Cardiac muscle cell (in vitro differentiated cells and primary cell): ENCODE measurements at regions not wholly inside any gene's neighbourhood (a gene's known extent, or its start where the extent isn't known, plus 50 kb on each side); places are given as distances from the start of the nearest gene placed in this dataset.

ENCODE experiments used
- DNase-seq, 2 donors: peaks; one replicate each; pipeline versions ENCODE4 v3.0.0 to v3.0.0-alpha.2; 2010 to 2017; ENCODE audit warnings: low read depth in 1 of 2, low spot score in 1 of 2
- H3K27ac ChIP-seq: fragments of 200-600 bp; sonication (generic); 2 replicates; pipeline ENCODE4 v1.5.1; 2016
- H3K27me3 ChIP-seq: fragments of 200-600 bp; sonication (generic); 2 replicates; pipeline ENCODE4 v1.6.0; 2016; ENCODE audit warnings: control low read depth
- H3K36me3 ChIP-seq: fragments of 200-600 bp; sonication (generic); 2 replicates; pipeline ENCODE4 v1.5.1; 2016; ENCODE audit warnings: control low read depth
- H3K4me1 ChIP-seq: fragments of 200-600 bp; sonication (generic); 2 replicates; pipeline ENCODE4 v1.8.1; 2017; ENCODE audit warnings: low read depth, mild to moderate bottlenecking, mixed run types
- H3K4me3 ChIP-seq: fragments of 200-600 bp; sonication (generic); 2 replicates; pipeline ENCODE4 v1.5.1; 2016; ENCODE audit warnings: mild to moderate bottlenecking
- H3K9me3 ChIP-seq: fragments of 200-600 bp; sonication (generic); 2 replicates; pipeline ENCODE4 v1.5.1; 2017; ENCODE audit warnings: low read depth, mild to moderate bottlenecking, control low read depth
- TF ChIP-seq, protein P1 (sequence below): IDR thresholded peaks from 2 replicates; pipeline ENCODE4 v1.5.1; 2012; ENCODE audit warnings: low read depth, mild to moderate bottlenecking, low read length

DNA sequence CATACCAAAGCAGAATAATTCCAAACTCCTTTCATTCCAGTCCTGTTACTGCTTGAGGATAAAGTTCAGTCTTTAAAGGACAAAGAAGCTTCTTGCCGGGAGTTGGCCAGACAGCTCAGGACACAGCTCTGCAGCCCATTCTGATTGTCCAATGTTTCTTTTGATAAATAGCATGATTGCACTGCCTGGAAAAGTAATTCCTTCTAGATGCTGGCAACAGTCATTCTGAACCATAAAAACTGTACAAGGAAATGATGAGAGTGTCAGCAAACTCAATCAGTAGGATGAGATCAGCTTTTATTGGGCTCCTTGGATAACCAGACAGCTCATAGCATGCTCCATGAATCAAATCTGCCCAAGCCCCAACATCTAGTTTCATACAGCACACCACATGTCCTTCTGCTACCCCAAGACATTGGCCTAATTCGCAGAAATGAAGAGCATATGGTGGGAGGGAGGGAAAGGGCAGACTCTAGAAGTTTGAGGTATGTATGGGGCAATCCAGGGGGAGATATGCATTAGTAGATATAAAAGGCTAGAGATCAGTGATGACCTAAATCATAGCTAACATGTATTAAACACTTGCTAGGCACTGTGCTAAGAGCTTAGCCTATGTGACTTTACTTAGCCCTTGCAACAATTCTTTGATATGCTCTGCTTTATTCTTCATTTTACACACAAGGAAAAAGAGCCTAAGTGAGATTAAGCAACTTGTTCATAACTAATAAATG is 219.9 kb upstream of the NREP start:
- Histone ChIP-seq H3K4me3 (no peak overlapping the region), H3K36me3 (no peaks in the 10 kb centered on the region), H3K27me3 (no peaks in the 10 kb centered on the region), H3K4me1 (peaks cover 8% of the 10 kb centered on the region), H3K27ac (no peak overlapping the region), H3K9me3 (no peaks in the 10 kb centered on the region)
- TF ChIP-seq, protein P1, sequence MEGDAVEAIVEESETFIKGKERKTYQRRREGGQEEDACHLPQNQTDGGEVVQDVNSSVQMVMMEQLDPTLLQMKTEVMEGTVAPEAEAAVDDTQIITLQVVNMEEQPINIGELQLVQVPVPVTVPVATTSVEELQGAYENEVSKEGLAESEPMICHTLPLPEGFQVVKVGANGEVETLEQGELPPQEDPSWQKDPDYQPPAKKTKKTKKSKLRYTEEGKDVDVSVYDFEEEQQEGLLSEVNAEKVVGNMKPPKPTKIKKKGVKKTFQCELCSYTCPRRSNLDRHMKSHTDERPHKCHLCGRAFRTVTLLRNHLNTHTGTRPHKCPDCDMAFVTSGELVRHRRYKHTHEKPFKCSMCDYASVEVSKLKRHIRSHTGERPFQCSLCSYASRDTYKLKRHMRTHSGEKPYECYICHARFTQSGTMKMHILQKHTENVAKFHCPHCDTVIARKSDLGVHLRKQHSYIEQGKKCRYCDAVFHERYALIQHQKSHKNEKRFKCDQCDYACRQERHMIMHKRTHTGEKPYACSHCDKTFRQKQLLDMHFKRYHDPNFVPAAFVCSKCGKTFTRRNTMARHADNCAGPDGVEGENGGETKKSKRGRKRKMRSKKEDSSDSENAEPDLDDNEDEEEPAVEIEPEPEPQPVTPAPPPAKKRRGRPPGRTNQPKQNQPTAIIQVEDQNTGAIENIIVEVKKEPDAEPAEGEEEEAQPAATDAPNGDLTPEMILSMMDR = no peak
- no peak for DNase-seq

DNA sequence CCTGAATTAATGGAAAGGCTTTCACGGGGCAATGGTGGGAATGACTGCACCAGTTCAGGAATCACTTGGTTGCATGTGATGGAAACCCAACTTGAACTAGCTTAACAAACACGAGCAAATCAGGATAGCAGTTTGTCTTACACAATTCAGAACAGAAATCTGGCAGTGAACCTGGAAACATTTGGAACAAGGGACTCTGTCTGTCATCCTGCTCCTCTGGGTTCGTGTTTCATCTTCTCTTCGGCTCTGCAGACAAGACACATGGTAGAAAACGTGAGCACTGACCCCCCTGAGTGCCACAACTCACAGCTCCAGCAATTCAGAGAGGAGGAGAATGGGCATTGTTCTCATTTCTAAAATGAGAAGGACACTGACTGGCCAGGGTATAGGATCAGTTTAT is 218.1 kb upstream of the NREP start:
- Histone ChIP-seq H3K36me3 (no peaks in the 10 kb centered on the region), H3K27me3 (no peaks in the 10 kb centered on the region), H3K27ac (no peak overlapping the region), H3K4me3 (no peak overlapping the region), H3K9me3 (no peaks in the 10 kb centered on the region), H3K4me1 (peaks cover 8% of the 10 kb centered on the region)
- peak in 1 of 2 donors; percentile 50 for DNase-seq
- TF ChIP-seq, protein P1 = no peak

DNA sequence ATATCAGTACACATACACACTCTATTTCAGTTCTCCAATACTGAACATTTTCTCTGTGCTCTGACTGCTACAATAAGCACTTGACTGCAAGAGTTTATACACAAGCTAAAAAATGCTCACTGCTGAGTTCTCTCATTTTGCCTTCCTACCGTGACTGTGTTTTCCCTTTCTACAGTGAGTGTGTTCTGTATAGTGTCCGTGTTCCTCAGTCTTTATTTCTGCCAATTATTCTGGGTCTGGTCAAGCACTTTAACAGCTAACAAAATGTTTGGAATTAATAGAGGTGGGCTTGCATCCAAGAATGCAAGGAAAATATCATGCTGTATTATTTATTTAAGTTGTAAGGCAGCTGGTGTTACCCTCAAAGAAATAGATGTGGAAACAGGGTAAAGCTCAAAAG is 217.0 kb upstream of the NREP start:
- H3K4me3 ChIP-seq = no peak overlapping the region
- peaks cover 8% of the 10 kb centered on the region for H3K4me1 ChIP-seq
- TF ChIP-seq, protein P1 = no peak
- no peak overlapping the region for H3K27ac ChIP-seq
- H3K36me3 ChIP-seq = no peaks in the 10 kb centered on the region
- no peak for DNase-seq
- H3K27me3 ChIP-seq = no peaks in the 10 kb centered on the region
- H3K9me3 ChIP-seq = no peaks in the 10 kb centered on the region

DNA sequence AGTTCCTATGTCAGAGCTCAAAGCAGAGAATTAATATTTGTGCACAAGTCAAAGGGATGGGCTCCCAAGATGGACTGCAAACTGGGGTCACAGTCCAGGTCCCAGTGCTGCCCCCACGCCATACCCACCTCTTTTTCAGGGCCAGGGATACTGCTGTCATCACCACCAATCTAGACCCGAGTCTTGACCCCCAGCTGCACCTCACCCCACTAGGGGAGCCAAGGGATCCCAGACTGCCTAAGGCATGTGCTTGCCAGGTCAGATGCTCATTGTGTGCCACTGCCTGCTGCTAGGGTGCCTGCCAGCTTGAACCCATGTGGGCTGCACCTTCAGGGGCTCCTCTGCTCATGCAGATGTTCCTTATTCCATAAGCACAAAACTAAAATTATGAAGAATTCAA is 215.6 kb upstream of the NREP start:
- Histone ChIP-seq H3K4me1 (peaks cover 8% of the 10 kb centered on the region), H3K36me3 (no peaks in the 10 kb centered on the region), H3K4me3 (no peak overlapping the region), H3K27ac (no peak overlapping the region), H3K27me3 (no peaks in the 10 kb centered on the region), H3K9me3 (no peaks in the 10 kb centered on the region)
- TF ChIP-seq, protein P1 = no peak
- DNase-seq = no peak

DNA sequence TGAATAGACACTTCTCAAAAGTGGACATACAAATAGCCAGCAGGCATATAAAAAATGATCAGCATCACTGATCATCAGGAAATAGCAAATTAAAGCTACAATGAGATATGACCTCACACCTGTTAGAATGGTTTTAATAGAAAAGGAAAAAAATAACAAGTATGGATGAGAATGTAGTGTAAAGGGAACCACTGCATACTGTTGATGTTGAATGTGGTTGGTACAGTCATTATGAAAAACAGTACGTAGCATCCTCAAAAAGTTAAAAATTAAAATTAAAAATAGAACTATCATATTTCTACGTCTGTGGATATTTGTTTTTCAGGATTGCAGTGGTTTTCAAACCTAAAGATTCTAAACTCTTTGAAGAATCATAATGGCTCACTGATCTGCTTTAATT is 215.1 kb upstream of the NREP start:
- Histone ChIP-seq H3K9me3 (no peaks in the 10 kb centered on the region), H3K4me1 (peaks cover 8% of the 10 kb centered on the region), H3K27ac (no peak overlapping the region), H3K27me3 (no peaks in the 10 kb centered on the region), H3K36me3 (no peaks in the 10 kb centered on the region), H3K4me3 (no peak overlapping the region)
- DNase-seq = no peak
- TF ChIP-seq, protein P1 = no peak
